ENCODE measurements at regions not wholly inside any gene's neighbourhood (a gene's known extent, or its start where the extent isn't known, plus 50 kb on each side); places are given as distances from the start of the nearest gene placed in this dataset.

- TF ChIP-seq, protein P1, sequence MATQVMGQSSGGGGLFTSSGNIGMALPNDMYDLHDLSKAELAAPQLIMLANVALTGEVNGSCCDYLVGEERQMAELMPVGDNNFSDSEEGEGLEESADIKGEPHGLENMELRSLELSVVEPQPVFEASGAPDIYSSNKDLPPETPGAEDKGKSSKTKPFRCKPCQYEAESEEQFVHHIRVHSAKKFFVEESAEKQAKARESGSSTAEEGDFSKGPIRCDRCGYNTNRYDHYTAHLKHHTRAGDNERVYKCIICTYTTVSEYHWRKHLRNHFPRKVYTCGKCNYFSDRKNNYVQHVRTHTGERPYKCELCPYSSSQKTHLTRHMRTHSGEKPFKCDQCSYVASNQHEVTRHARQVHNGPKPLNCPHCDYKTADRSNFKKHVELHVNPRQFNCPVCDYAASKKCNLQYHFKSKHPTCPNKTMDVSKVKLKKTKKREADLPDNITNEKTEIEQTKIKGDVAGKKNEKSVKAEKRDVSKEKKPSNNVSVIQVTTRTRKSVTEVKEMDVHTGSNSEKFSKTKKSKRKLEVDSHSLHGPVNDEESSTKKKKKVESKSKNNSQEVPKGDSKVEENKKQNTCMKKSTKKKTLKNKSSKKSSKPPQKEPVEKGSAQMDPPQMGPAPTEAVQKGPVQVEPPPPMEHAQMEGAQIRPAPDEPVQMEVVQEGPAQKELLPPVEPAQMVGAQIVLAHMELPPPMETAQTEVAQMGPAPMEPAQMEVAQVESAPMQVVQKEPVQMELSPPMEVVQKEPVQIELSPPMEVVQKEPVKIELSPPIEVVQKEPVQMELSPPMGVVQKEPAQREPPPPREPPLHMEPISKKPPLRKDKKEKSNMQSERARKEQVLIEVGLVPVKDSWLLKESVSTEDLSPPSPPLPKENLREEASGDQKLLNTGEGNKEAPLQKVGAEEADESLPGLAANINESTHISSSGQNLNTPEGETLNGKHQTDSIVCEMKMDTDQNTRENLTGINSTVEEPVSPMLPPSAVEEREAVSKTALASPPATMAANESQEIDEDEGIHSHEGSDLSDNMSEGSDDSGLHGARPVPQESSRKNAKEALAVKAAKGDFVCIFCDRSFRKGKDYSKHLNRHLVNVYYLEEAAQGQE (IDR thresholded peaks at IDR 0.05): no peak
- TF ChIP-seq JUNB (IDR thresholded peaks at IDR 0.05) (no peak), MAZ (IDR thresholded peaks at IDR 0.05; ENCODE audit: borderline replicate concordance, low read depth, low read length) (no peak)
Measured at GRCh38 chr12:30026621-30027234, 243.0 kb upstream of the TMTC1 start (continued).

DNA sequence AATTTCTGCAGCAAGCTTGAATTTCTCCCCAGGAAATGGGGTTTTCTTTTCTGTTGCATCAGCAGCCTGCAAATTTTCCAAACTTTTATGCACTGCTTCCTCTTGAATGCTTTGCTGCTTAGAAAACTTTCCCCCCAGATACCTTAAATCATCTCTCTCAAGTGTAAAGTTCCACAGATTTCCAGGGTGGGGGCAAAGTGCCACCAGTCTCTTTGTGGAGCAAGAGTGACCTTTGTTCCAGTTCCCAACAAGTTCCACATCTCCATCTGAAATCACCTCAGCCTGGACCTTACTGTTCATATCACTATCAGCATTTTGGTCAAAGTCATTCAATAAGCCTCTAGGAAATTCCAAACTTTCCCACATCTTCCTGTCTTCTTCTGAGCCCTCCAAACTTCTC, 241.6 kb upstream of the TMTC1 start:
- H3K4me2 ChIP-seq: no peak overlapping the region
- TF ChIP-seq, protein P2, sequence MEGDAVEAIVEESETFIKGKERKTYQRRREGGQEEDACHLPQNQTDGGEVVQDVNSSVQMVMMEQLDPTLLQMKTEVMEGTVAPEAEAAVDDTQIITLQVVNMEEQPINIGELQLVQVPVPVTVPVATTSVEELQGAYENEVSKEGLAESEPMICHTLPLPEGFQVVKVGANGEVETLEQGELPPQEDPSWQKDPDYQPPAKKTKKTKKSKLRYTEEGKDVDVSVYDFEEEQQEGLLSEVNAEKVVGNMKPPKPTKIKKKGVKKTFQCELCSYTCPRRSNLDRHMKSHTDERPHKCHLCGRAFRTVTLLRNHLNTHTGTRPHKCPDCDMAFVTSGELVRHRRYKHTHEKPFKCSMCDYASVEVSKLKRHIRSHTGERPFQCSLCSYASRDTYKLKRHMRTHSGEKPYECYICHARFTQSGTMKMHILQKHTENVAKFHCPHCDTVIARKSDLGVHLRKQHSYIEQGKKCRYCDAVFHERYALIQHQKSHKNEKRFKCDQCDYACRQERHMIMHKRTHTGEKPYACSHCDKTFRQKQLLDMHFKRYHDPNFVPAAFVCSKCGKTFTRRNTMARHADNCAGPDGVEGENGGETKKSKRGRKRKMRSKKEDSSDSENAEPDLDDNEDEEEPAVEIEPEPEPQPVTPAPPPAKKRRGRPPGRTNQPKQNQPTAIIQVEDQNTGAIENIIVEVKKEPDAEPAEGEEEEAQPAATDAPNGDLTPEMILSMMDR (IDR thresholded peaks at IDR 0.05): no peak
- TF ChIP-seq HOXB13 (CRISPR knock-in tag; IDR thresholded peaks at IDR 0.05; ENCODE audit: low read depth) (no peak), FOSB (CRISPR knock-in tag; IDR thresholded peaks at IDR 0.05) (no peak), RARB (CRISPR knock-in tag; IDR thresholded peaks at IDR 0.05) (no peak), RAD21 (conservative IDR thresholded peaks at IDR 0.05 in 1 of 2, IDR thresholded peaks at IDR 0.05 in 1 of 2) (no peak), MYC (IDR thresholded peaks at IDR 0.05; ENCODE audit: borderline replicate concordance, low read length) (no peak), FOSL2 (IDR thresholded peaks at IDR 0.05) (no peak), FOSL2 (CRISPR knock-in tag; IDR thresholded peaks at IDR 0.05) (no peak), CHD2 (IDR thresholded peaks at IDR 0.05; ENCODE audit: low read length, partially characterized antibody) (no peak), JUNB (IDR thresholded peaks at IDR 0.05) (no peak), SREBF2 (IDR thresholded peaks at IDR 0.05) (no peak), EHF (CRISPR knock-in tag; IDR thresholded peaks at IDR 0.05) (no peak), CHD4 (IDR thresholded peaks at IDR 0.05; ENCODE audit: borderline replicate concordance) (no peak), HOXA7 (CRISPR knock-in tag; IDR thresholded peaks at IDR 0.05) (no peak), MAFK (IDR thresholded peaks at IDR 0.05; ENCODE audit: partially characterized antibody) (no peak), CBX2 (IDR thresholded peaks at IDR 0.05; ENCODE audit: borderline replicate concordance, low read depth) (no peak), POLR2A (IDR thresholded peaks at IDR 0.05; ENCODE audit: low read length) (no peak), NPAS2 (CRISPR knock-in tag; IDR thresholded peaks at IDR 0.05; ENCODE audit: borderline replicate concordance) (no peak)
- H3K9me3 ChIP-seq: no peaks in the 10 kb centered on the region
- ChIA-PET CTCF (no interaction called here), POLR2A (no interaction called here)
- no peak for ATAC-seq
- H3K4me3 ChIP-seq: no peak overlapping the region
- no peaks in the 10 kb centered on the region for H3K4me1 ChIP-seq
- H3K27ac ChIP-seq: no peak overlapping the region
- FAIRE-seq: no peak
- DNase-seq (ENCODE audit: low read depth in 1 of 2, low spot score in 1 of 2): no peak

- WGBS (ENCODE audit: missing lambda C conversion rate): 3% methylated on average over 2 of the region's 2 CpGs
- no peak overlapping the region for H3K4me3 ChIP-seq
- CTCF ChIA-PET: no interaction called here
- H3K27ac ChIP-seq: no peak overlapping the region
- H3K4me2 ChIP-seq: no peak overlapping the region
- DNase-seq (ENCODE audit: low read depth in 1 of 2, low spot score in 1 of 2) (no peak), FAIRE-seq (no peak), ATAC-seq (no peak)
- POLR2A ChIA-PET: no interaction called here
- H3K9me3 ChIP-seq: no peaks in the 10 kb centered on the region
- no peaks in the 10 kb centered on the region for H3K4me1 ChIP-seq
- TF ChIP-seq KDM5A (IDR thresholded peaks at IDR 0.05): no peak
- no peak for TF ChIP-seq MAZ (IDR thresholded peaks at IDR 0.05; ENCODE audit: borderline replicate concordance, low read depth, low read length)
- TF ChIP-seq POLR2A (IDR thresholded peaks at IDR 0.05; ENCODE audit: low read length): no peak
- no peak for TF ChIP-seq BCL3 (IDR thresholded peaks at IDR 0.05)
- no peak for TF ChIP-seq HDAC2 (IDR thresholded peaks at IDR 0.05)
- TF ChIP-seq HEYL (CRISPR knock-in tag; IDR thresholded peaks at IDR 0.05): no peak
- TF ChIP-seq NFE2L2 (conservative IDR thresholded peaks at IDR 0.05; ENCODE audit: low read length): no peak
- TF ChIP-seq SREBF2 (IDR thresholded peaks at IDR 0.05): no peak
- no peak for TF ChIP-seq FOXS1 (CRISPR knock-in tag; IDR thresholded peaks at IDR 0.05)
- TF ChIP-seq, protein P3, sequence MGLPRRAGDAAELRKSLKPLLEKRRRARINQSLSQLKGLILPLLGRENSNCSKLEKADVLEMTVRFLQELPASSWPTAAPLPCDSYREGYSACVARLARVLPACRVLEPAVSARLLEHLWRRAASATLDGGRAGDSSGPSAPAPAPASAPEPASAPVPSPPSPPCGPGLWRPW (IDR thresholded peaks at IDR 0.05): no peak
- TF ChIP-seq MAFK (IDR thresholded peaks at IDR 0.05; ENCODE audit: partially characterized antibody): no peak
- TF ChIP-seq SMC3 (IDR thresholded peaks at IDR 0.05): no peak
- TF ChIP-seq HOXB5 (CRISPR knock-in tag; IDR thresholded peaks at IDR 0.05): no peak
- no peak for TF ChIP-seq PHF8 (IDR thresholded peaks at IDR 0.05; ENCODE audit: borderline replicate concordance, low read depth)
- no peak for TF ChIP-seq JUN (IDR thresholded peaks at IDR 0.05)
Measured at GRCh38 chr12:30023186-30023585, 239.4 kb upstream of the TMTC1 start.

Measured in A549 (cell line).